ENCODE measurements at regions not wholly inside any gene's neighbourhood (a gene's known extent, or its start where the extent isn't known, plus 50 kb on each side); places are given as distances from the start of the nearest gene placed in this dataset.

DNA sequence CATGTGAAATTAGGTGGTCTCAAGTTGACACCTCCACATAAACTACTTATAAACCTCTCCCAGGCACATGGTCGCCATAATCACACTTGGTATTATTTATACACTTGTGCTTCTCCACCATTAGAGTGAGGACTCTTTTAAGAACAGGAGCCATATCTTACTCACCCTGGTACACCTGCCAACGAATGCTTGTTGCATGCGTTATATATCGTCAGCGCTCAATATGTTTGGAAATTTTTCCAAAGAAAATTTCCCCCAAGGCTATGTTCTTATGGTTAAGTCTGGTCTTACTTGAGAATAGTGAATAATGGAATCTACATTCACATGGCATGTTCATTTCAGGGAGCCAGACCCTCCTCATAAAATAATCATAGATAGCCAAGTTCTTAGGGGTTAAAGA is 271.7 kb downstream of the BCL11A start:
- no peak for TF ChIP-seq CTCF (conservative IDR thresholded peaks at IDR 0.05)
- no peak for TF ChIP-seq EZH2 (IDR thresholded peaks at IDR 0.05; ENCODE audit: low read depth)

All from PC-9 (cell line).